GM12874 (cell line): ENCODE measurements at regions not wholly inside any gene's neighbourhood (a gene's known extent, or its start where the extent isn't known, plus 50 kb on each side); places are given as distances from the start of the nearest gene placed in this dataset.

ENCODE experiments used
- CTCF ChIP-seq: IDR thresholded peaks from 2 replicates; pipeline ENCODE4 v1.5.1; 2011; ENCODE audit warnings: low read depth, mild to moderate bottlenecking, control low read depth, low read length, moderate library complexity; ENCODE audit not compliant: insufficient read depth

GRCh38 chr1:43024905-43025304 lies 66.2 kb upstream of the SLC2A1 start:
- no peak for TF ChIP-seq CTCF

- TF ChIP-seq CTCF = no peak
Measured at GRCh38 chr1:43021547-43022474, 63.1 kb upstream of the SLC2A1 start.

GRCh38 chr1:43019226-43019625 lies 60.6 kb upstream of the SLC2A1 start:
- no peak for TF ChIP-seq CTCF

GRCh38 chr1:43018121-43018520 lies 59.5 kb upstream of the SLC2A1 start:
- no peak for TF ChIP-seq CTCF

- no peak for TF ChIP-seq CTCF
Measured at GRCh38 chr1:43015269-43015668, 56.6 kb upstream of the SLC2A1 start.

- no peak for TF ChIP-seq CTCF
Measured at GRCh38 chr1:43011020-43011419, 52.4 kb upstream of the SLC2A1 start.

- TF ChIP-seq CTCF = no peak
Measured at GRCh38 chr1:43009274-43009673, 50.6 kb upstream of the SLC2A1 start.
